ACHN (cell line): ENCODE measurements at regions not wholly inside any gene's neighbourhood (a gene's known extent, or its start where the extent isn't known, plus 50 kb on each side); places are given as distances from the start of the nearest gene placed in this dataset.
"Not testable (repeated sequence)": the region's sequence is repeated elsewhere in the genome, so short reads cannot be mapped to it uniquely, and the experiment has no call there.

ENCODE experiments used
- DNase-seq: peaks from one replicate; pipeline ENCODE4 v3.0.0-alpha.2; 2015
- in situ Hi-C: cut with HindIII; loops from 2 replicates; pipeline ENCODE4 v1.10.0; 2017; ENCODE audit warnings: low sequenced_read_pairs, low pct_ligation_motif_present, low pct_unique_long_range_greater_than_20kb

GRCh38 chr16:54750249-54750648 is 180.4 kb upstream of the IRX5 start:
- no peak for DNase-seq
- in situ Hi-C loops = no loop called here

DNA sequence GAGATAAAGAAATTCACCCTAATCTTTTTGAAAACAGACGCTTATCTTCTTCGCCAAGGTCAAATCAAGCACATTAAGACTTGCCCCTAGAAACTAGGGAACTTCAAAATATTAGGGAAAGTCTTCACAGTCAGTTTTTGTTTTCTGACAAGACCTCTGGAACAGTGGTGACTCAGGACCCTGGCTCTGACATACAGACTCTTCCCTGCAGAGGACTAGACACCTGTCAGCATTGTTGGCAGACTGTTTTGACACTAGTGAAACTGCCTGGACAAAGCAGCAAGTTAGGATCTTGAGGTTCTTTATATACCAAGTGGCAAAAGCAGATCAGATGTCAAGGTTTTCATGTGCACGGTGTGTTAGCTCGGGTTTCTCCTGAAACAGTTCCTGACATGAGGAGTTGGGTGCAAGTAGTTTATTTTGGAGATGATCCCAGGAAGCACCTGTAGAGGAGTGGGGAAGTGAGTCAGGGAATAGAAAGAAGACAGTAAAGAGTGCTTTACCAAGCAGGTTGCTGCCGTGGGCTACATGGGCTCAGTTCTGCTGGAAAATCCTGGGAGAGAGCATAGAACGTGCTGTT is 182.0 kb upstream of the IRX5 start:
- in situ Hi-C loops = no loop called here
- DNase-seq = no peak

DNA sequence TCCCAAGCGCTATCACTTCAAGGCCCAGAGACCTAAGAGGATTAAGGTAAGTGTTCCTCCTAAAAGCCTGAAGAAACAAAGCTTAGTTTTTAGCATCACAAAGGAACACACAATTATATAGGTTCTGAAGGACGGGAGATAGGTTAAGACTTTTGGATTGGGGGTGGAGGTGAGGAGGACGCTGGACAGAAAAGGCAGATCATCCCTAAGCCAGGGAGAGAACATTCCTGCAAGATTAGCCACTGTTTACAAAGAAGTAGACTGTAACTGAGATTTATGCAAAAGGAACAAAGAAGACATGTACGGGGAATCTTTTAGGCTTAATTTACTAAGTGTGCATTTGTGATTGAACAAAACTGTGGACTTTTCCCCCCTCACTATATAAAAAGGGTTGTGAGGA is 184.1 kb upstream of the IRX5 start:
- no peak for DNase-seq
- in situ Hi-C loops = no loop called here

- no peak for DNase-seq
- in situ Hi-C loops = no loop called here
These were observed 185.7 kb upstream of the IRX5 start for GRCh38 chr16:54744998-54745397.

DNA sequence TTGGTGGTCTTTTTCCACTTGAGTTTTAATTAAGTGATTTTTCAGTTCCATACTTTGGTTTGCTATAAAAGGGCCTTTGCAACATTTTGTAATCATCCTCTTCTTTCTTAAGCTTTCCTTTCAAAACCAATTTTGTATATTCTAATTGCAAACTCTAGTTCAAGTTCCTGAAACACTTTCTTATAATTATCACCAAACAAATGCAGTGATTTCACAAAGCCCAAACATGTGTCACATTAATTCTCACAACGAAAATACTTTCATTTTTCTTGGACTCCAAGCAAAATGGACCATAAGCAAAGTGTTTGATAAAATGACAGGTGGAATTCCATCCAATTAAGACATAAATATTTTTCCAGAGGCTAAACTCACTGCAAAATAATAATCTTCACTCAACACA is 188.2 kb upstream of the IRX5 start:
- in situ Hi-C loops = no loop called here

DNA sequence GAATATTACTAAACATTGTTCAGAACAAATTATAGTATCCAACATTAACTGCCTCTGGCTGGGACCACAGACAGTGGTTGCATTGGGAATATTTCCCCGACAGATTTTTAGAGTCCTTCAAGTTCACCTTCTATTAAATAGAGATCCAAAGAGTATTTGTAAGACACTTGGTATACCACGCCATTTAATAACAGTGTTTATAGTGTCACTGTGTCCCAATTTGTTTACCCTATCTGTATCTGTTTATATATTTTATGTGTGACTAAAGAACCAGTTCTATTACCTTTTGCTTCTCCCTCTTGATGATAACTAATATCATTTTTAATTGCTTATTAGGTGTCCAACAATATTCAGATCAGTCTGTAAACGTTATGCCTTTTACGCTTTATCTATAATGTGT is 191.3 kb upstream of the IRX5 start:
- no peak for DNase-seq
- in situ Hi-C loops = no loop called here

More for the DNA sequence above, 188.2 kb upstream of the IRX5 start:
- DNase-seq = no peak

GRCh38 chr16:54734156-54734555 is 196.5 kb upstream of the IRX5 start:
- DNase-seq = no peak
- in situ Hi-C loops = no loop called here

DNA sequence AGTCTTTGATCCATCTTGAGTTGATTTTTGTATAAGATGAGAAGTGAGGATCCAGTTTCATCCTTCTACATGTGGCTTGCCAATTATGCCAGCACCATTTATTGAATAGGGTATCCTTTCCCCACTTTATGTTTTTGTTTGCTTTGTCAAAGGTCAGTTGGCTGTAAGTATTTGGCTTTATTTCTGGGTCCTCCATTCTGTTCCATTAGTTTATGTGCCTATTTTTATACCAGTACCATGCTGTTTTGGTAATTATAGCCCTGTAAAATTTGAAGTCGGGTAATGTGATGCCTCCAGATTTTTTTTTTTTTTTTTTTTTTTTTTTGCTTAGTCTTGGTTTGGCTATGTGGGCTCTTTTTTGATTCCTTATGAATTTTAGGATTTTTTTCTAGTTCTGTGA is 203.0 kb upstream of the IRX5 start:
- in situ Hi-C loops, DNase-seq: not testable (repeated sequence)

GRCh38 chr16:54724346-54724925 is 206.2 kb upstream of the IRX5 start:
- in situ Hi-C loops = no loop called here
- DNase-seq = no peak

DNA sequence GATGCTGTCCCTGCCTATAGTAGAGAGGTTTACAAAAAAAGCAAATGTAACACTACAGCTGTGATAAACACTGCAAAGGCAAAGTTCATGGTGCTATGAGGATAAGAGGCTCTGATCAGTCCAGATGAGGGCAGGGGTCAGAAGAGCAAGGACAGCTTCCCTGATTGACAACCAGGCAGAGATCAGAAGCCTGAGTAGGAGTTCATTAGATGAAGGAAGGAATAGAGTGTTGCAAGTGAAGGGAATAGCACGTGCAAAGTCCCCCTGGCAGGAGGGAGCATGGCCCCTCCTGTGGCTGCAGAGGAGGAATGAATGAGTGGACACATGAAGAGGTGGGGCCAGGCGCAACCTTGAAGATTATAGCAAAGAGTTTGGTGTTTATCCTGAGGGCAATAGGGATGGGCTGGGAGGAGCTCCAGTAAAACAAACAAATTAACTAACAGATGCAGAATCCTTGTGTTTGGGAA is 208.4 kb upstream of the IRX5 start:
- in situ Hi-C loops = no loop called here
- DNase-seq = no peak

GRCh38 chr16:54720259-54720658 is 210.4 kb upstream of the IRX5 start:
- DNase-seq = no peak
- in situ Hi-C loops = no loop called here

DNA sequence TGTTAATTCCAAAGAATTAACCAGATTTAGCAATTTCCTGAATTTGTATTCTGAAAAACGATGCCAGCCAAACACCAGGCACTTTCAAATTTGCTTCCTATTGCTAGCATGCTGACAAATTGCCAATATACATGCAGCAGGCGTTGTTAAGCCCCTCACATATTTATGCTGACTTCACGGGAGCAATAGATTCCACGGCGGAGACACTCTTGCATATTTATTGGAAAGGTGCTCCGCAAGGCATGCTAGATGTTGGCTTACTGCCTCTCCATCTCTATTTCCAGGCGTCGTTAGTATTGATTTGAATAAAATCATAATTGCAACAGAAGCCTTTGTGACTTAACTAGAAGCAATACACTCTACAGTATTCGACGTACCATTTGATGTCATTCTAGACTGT is 211.0 kb upstream of the IRX5 start:
- no peak for DNase-seq
- in situ Hi-C loops = no loop called here

DNA sequence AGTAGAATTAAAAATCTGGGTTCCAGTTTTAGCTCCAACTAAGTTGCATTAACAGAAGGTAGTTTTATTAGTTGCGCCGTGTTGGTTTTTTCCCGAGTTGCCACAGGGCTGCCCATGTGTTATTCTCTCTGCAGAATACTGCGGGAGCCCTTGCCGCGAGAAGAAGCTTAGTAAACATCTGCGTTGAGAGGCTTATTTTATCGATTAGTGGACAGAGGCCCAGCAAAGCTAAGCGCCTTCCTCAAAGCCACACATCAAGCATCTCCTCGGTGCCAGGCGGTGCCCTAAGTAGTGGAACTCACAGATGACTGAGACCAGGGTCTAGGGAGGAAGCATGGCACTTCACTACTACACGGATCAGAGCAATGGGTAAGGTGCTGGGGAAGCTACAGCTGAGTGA is 212.3 kb upstream of the IRX5 start:
- in situ Hi-C loops = no loop called here
- DNase-seq = no peak

DNA sequence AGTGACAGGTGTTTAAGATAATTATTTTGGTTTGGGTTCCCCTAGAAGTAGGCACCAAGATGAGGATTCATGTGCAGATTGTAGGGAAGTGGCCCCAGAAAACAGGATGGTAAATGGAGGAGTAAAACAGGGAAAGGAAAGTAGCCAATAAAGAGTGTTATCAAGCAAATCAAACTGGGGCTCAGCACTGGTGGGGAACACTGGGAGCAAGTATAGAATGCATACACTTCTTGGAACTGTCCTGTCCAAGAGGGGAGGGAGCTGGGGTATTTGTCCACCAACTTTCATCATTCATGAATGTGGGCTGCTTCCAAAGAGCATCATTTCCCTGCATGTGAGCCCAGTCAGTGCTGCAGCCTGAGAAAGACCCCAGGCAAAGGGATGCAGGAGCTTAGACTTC is 215.7 kb upstream of the IRX5 start:
- DNase-seq = no peak
- in situ Hi-C loops = no loop called here

DNA sequence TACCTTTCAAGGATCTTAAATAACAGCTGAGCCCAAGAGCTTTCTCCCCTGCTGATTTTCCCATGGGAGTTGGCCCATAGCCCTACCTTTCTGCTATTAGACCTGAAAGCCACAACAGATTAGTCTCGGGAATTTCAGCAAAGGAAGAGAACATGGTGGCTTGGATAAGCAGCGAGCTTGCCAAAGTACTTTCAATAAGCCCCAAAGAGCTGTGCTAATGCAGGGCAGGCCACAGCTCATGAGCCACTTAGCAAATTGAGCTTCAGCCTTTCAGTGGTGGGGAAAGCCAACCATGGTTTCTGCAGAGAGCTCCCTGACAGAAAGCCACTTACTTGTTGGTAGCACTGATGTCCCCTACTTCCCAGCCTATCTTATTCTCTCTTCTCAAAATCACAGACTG is 217.8 kb upstream of the IRX5 start:
- in situ Hi-C loops = no loop called here
- DNase-seq = no peak

GRCh38 chr16:54707813-54708212 is 222.9 kb upstream of the IRX5 start:
- in situ Hi-C loops = no loop called here
- no peak for DNase-seq

GRCh38 chr16:54706406-54706805 is 224.3 kb upstream of the IRX5 start:
- in situ Hi-C loops = no loop called here
- no peak for DNase-seq

- no peak for DNase-seq
- in situ Hi-C loops = no loop called here
These were observed 227.3 kb upstream of the IRX5 start for GRCh38 chr16:54703339-54703738.

- in situ Hi-C loops = no loop called here
- DNase-seq = no peak
These were observed 231.0 kb upstream of the IRX5 start for GRCh38 chr16:54699656-54700055.

DNA sequence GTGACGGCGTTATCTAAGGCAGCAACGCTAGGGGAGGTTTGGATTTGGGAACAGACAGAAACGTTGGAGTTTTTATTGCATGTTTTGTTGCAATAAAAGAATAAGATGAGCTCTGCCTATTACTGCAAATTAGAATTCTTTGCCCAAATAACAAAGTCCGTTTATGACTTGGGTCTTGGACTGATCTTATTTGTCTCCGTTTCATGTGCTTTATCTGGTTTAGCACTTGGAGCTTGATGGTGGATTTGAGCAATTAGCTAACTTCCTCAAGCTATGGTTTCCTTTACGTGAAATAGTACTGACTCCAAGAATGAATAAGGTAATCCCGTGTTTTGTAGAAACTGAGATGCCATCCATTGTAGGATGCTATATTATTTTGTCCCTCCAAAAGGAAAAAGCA is 233.0 kb upstream of the IRX5 start:
- no peak for DNase-seq
- in situ Hi-C loops = no loop called here

DNA sequence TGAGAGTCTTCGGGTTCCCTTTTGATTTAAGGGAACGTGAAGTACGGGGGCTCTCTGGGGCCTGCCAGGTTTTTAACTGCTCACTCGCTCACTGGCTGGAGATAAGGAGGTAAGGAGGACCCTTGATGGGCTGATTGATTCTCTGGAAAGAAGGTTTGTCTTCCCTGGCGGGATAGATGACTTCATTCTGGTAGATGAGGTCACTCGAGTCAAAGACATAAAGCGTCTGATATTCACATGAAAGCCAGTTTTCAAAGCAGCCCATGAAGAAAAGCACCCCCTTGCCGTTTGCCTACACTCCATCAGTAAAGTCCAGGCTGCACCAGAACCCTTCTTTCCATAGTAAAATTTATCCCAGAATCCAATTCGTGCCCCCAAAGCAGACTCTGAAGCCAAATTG is 233.7 kb upstream of the IRX5 start:
- no peak for DNase-seq
- in situ Hi-C loops = no loop called here
